ENCODE measurements at regions not wholly inside any gene's neighbourhood (a gene's known extent, or its start where the extent isn't known, plus 50 kb on each side); places are given as distances from the start of the nearest gene placed in this dataset.

DNA sequence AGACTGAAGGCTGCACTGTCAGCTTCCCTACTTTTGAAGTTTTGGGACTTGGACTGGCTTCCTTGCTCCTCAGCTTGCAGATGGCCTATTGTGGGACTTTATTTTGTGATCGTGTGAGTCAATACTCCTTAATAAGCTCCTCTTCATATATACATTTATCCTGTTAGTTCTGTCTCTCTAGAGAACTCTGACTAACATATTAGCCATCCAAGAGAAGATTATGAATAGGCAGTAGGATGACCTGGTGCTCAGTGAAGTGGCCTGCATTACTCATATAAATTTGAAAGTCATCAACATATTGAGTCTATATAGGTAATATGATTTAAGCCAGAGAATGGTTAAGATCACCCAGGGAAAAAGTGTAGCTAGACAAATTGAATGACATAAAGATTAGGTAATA is 136.3 kb upstream of the UFM1 start:
- Mint-ChIP-seq H3K27ac (ENCODE audit: unreplicated experiment) (no peak overlapping the region), H3K36me3 (ENCODE audit: low read depth) (peaks cover 5% of the 10 kb centered on the region), H3K4me3 (ENCODE audit: unreplicated experiment) (no peak overlapping the region), H3K27me3 (ENCODE audit: low read depth) (no peaks in the 10 kb centered on the region), H3K9me3 (ENCODE audit: low read depth) (peaks cover 16% of the 10 kb centered on the region), H3K4me1 (ENCODE audit: low read depth) (no peaks in the 10 kb centered on the region)
- TF ChIP-seq, protein P1, sequence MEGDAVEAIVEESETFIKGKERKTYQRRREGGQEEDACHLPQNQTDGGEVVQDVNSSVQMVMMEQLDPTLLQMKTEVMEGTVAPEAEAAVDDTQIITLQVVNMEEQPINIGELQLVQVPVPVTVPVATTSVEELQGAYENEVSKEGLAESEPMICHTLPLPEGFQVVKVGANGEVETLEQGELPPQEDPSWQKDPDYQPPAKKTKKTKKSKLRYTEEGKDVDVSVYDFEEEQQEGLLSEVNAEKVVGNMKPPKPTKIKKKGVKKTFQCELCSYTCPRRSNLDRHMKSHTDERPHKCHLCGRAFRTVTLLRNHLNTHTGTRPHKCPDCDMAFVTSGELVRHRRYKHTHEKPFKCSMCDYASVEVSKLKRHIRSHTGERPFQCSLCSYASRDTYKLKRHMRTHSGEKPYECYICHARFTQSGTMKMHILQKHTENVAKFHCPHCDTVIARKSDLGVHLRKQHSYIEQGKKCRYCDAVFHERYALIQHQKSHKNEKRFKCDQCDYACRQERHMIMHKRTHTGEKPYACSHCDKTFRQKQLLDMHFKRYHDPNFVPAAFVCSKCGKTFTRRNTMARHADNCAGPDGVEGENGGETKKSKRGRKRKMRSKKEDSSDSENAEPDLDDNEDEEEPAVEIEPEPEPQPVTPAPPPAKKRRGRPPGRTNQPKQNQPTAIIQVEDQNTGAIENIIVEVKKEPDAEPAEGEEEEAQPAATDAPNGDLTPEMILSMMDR (IDR thresholded peaks at IDR 0.05) = no peak
- no peak for DNase-seq (ENCODE audit: low spot score)

GRCh38 chr13:38210928-38211596 is 138.6 kb upstream of the UFM1 start:
- TF ChIP-seq, protein P1 (IDR thresholded peaks at IDR 0.05) = no peak
- Mint-ChIP-seq H3K9me3 (ENCODE audit: low read depth) (peaks cover 16% of the 10 kb centered on the region), H3K27ac (ENCODE audit: unreplicated experiment) (no peak overlapping the region), H3K27me3 (ENCODE audit: low read depth) (no peaks in the 10 kb centered on the region), H3K36me3 (ENCODE audit: low read depth) (peaks cover 5% of the 10 kb centered on the region), H3K4me3 (ENCODE audit: unreplicated experiment) (no peak overlapping the region), H3K4me1 (ENCODE audit: low read depth) (no peaks in the 10 kb centered on the region)
- DNase-seq (ENCODE audit: low spot score) = no peak

DNA sequence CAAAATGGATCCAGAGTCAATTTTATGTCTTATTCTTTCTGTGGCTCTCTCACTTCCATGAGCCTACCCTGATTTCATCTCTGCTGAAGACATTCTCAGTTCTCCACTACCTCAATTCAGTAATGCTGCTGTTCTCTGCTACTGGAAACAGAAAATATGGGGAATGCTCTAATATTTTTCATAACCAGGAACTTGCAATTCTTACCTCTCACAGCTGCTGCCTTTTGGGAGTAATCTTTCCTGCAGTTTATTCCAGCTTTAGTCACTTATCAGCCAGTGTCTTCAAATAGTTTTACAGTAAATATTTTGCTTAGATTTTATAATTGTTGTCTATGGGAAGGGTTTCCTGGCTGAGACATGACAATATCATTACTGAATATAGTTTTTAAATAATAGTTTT is 145.1 kb upstream of the UFM1 start:
- no peak overlapping the region for H3K4me3 Mint-ChIP-seq (ENCODE audit: unreplicated experiment)
- H3K27me3 Mint-ChIP-seq (ENCODE audit: low read depth) = peaks cover 1% of the 10 kb centered on the region
- H3K9me3 Mint-ChIP-seq (ENCODE audit: low read depth) = no peaks in the 10 kb centered on the region
- H3K36me3 Mint-ChIP-seq (ENCODE audit: low read depth) = no peaks in the 10 kb centered on the region
- no peak for DNase-seq (ENCODE audit: low spot score)
- no peak overlapping the region for H3K27ac Mint-ChIP-seq (ENCODE audit: unreplicated experiment)
- H3K4me1 Mint-ChIP-seq (ENCODE audit: low read depth) = no peaks in the 10 kb centered on the region
- TF ChIP-seq, protein P1 (IDR thresholded peaks at IDR 0.05) = no peak

GRCh38 chr13:38202740-38203139 is 146.9 kb upstream of the UFM1 start:
- no peak overlapping the region for H3K4me3 Mint-ChIP-seq (ENCODE audit: unreplicated experiment)
- no peaks in the 10 kb centered on the region for H3K4me1 Mint-ChIP-seq (ENCODE audit: low read depth)
- H3K27ac Mint-ChIP-seq (ENCODE audit: unreplicated experiment) = no peak overlapping the region
- DNase-seq (ENCODE audit: low spot score) = no peak
- no peaks in the 10 kb centered on the region for H3K9me3 Mint-ChIP-seq (ENCODE audit: low read depth)
- no peaks in the 10 kb centered on the region for H3K36me3 Mint-ChIP-seq (ENCODE audit: low read depth)
- TF ChIP-seq, protein P1 (IDR thresholded peaks at IDR 0.05) = no peak
- H3K27me3 Mint-ChIP-seq (ENCODE audit: low read depth) = peaks cover 1% of the 10 kb centered on the region

- DNase-seq (ENCODE audit: low spot score) = no peak
- H3K27me3 Mint-ChIP-seq (ENCODE audit: low read depth) = no peaks in the 10 kb centered on the region
- no peaks in the 10 kb centered on the region for H3K36me3 Mint-ChIP-seq (ENCODE audit: low read depth)
- H3K4me1 Mint-ChIP-seq (ENCODE audit: low read depth) = no peaks in the 10 kb centered on the region
- no peaks in the 10 kb centered on the region for H3K9me3 Mint-ChIP-seq (ENCODE audit: low read depth)
- TF ChIP-seq, protein P1 (IDR thresholded peaks at IDR 0.05) = no peak
- no peak overlapping the region for H3K27ac Mint-ChIP-seq (ENCODE audit: unreplicated experiment)
- no peak overlapping the region for H3K4me3 Mint-ChIP-seq (ENCODE audit: unreplicated experiment)
Measured at GRCh38 chr13:38191016-38191415, 158.6 kb upstream of the UFM1 start.
